Tibial artery (tissue), 4 donors: ENCODE measurements at regions not wholly inside any gene's neighbourhood (a gene's known extent, or its start where the extent isn't known, plus 50 kb on each side); places are given as distances from the start of the nearest gene placed in this dataset.

ENCODE experiments used
- DNase-seq, 2 donors: peaks; one replicate each; pipeline ENCODE4 v3.0.0-alpha.2; 2019
- H3K27ac ChIP-seq, 2 donors: fragments of 200-600 bp; sonication (generic) in 1 of 2; 1 replicate in 1 of 2; 2 replicates in 1 of 2; pipeline ENCODE4 v1.5.1; 2018 to 2019; ENCODE audit warnings: mild to moderate bottlenecking in 1 of 2
- H3K27me3 ChIP-seq, 2 donors: fragments of 200-600 bp; sonication (generic) in 1 of 2; one replicate each; pipeline versions ENCODE4 v1.5.1 to v1.6.0; 2016 to 2019
- H3K36me3 ChIP-seq, 3 donors: fragments of 200-600 bp; sonication (generic) in 2 of 3; one replicate each; pipeline ENCODE4 v1.5.1; 2016 to 2019; ENCODE audit warnings: mild to moderate bottlenecking in 2 of 3
- H3K4me1 ChIP-seq, 4 donors: fragments of 200-600 bp; sonication (generic) in 2 of 4; 1 replicate in 3 of 4; 2 replicates in 1 of 4; pipeline ENCODE4 v1.5.1; 2016 to 2019
- H3K4me3 ChIP-seq, 2 donors: fragments of 200-600 bp; sonication (generic) in 1 of 2; 1 replicate in 1 of 2; 2 replicates in 1 of 2; pipeline ENCODE4 v1.5.1; 2018 to 2019; ENCODE audit warnings: mild to moderate bottlenecking in 2 of 2
- H3K9me3 ChIP-seq, 3 donors: fragments of 200-600 bp; sonication (generic) in 1 of 3; one replicate each; pipeline ENCODE4 v1.5.1; 2016 to 2019
- CTCF ChIP-seq, 2 experiments: fragments of 200-600 bp in 1 of 2; fragments of 450-650 bp in 1 of 2; IDR thresholded peaks; one replicate each; pipeline ENCODE4 v1.5.1; 2017 to 2019; ENCODE audit warnings: antibody characterized with exemption in 2 of 2, mild to moderate bottlenecking in 1 of 2, moderate library complexity in 1 of 2
- intact Hi-C: fragments of 100-400 bp; cut with DNase I; formaldehyde crosslinking; loops from one replicate; pipeline ENCODE4 v1.15.0; 2023; ENCODE audit warnings: low total_unique reads

- Histone ChIP-seq H3K4me1 (peaks cover 0 to 10% (median 0%) of the 10 kb centered on the region in 4 donors), H3K27ac (no peak overlapping the region), H3K36me3 (no peaks in the 10 kb centered on the region), H3K27me3 (peaks cover 0 to 20% of the 10 kb centered on the region in 2 donors), H3K9me3 (no peaks in the 10 kb centered on the region), H3K4me3 (no peak overlapping the region)
- TF ChIP-seq CTCF (IDR thresholded peaks at IDR 0.05) = no peak
- no peak for DNase-seq
- intact Hi-C loops = no loop called here
Observed at GRCh38 chr7:153891990-153892389, 160.2 kb upstream of the DPP6 start.

- H3K9me3 ChIP-seq = no peaks in the 10 kb centered on the region
- no peak for TF ChIP-seq CTCF (IDR thresholded peaks at IDR 0.05)
- H3K4me1 ChIP-seq = no peaks in the 10 kb centered on the region
- intact Hi-C loops = no loop called here
- no peaks in the 10 kb centered on the region for H3K36me3 ChIP-seq
- no peak overlapping the region for H3K4me3 ChIP-seq
- no peak for DNase-seq
- no peak overlapping the region for H3K27ac ChIP-seq
- no peaks in the 10 kb centered on the region for H3K27me3 ChIP-seq
Observed at GRCh38 chr7:153902862-153903261, 149.3 kb upstream of the DPP6 start.

- intact Hi-C loops = no loop called here
- Histone ChIP-seq H3K4me1 (no peaks in the 10 kb centered on the region), H3K9me3 (no peaks in the 10 kb centered on the region), H3K27ac (no peak overlapping the region), H3K27me3 (no peaks in the 10 kb centered on the region), H3K36me3 (no peaks in the 10 kb centered on the region), H3K4me3 (no peak overlapping the region)
- DNase-seq = no peak
- TF ChIP-seq CTCF (IDR thresholded peaks at IDR 0.05) = no peak
Observed at GRCh38 chr7:153912211-153912610, 140.0 kb upstream of the DPP6 start.

GRCh38 chr7:153920126-153920525 is 132.1 kb upstream of the DPP6 start:
- Histone ChIP-seq H3K4me3 (no peak overlapping the region), H3K4me1 (no peaks in the 10 kb centered on the region), H3K27ac (no peak overlapping the region), H3K9me3 (no peaks in the 10 kb centered on the region), H3K27me3 (no peaks in the 10 kb centered on the region), H3K36me3 (no peaks in the 10 kb centered on the region)
- intact Hi-C loops = no loop called here
- TF ChIP-seq CTCF (IDR thresholded peaks at IDR 0.05) = no peak
- DNase-seq = no peak

- no peak for TF ChIP-seq CTCF (IDR thresholded peaks at IDR 0.05)
- intact Hi-C loops = no loop called here
- no peak overlapping the region for H3K27ac ChIP-seq
- no peaks in the 10 kb centered on the region for H3K4me1 ChIP-seq
- no peaks in the 10 kb centered on the region for H3K36me3 ChIP-seq
- no peaks in the 10 kb centered on the region for H3K9me3 ChIP-seq
- no peak for DNase-seq
- H3K27me3 ChIP-seq = no peaks in the 10 kb centered on the region
- H3K4me3 ChIP-seq = no peak overlapping the region
Observed at GRCh38 chr7:153920897-153921296, 131.3 kb upstream of the DPP6 start.

DNA sequence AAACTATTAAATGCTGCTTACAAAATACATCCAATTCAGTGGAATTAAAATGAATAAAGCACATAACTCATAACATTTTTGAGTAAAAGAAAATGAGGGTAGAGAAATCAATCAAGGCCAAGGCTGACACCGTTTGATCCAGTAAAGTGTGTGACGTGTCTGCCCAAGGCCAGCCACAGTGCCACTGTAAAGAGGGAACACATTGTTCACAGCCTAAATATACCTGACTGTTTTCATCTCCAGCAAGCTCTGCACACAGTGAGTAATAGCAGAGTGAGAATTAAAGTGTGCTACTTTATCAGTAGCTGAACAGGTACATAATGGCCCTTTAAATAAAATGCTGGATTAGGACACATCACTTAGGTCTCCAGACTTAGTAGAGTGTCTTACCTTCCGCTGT is 130.8 kb upstream of the DPP6 start:
- no peak for TF ChIP-seq CTCF (IDR thresholded peaks at IDR 0.05)
- Histone ChIP-seq H3K36me3 (no peaks in the 10 kb centered on the region), H3K4me1 (no peaks in the 10 kb centered on the region), H3K27ac (no peak overlapping the region), H3K9me3 (no peaks in the 10 kb centered on the region), H3K4me3 (no peak overlapping the region), H3K27me3 (no peaks in the 10 kb centered on the region)
- no peak for DNase-seq
- intact Hi-C loops = no loop called here
